WTC11 (cell line): ENCODE measurements at regions not wholly inside any gene's neighbourhood (a gene's known extent, or its start where the extent isn't known, plus 50 kb on each side); places are given as distances from the start of the nearest gene placed in this dataset.

ENCODE experiments used
- ATAC-seq: fragments of 200-7000 bp; cut with Tn5 transposase; 2 replicates; pipeline ENCODE4 v1.10.0; 2021; ENCODE audit warnings: mild to moderate bottlenecking, moderate library complexity
- CTCF ChIA-PET: fragments of 300-600 bp; sonication (Branson Sonifier 250); formaldehyde crosslinking; loops from one replicate; lab custom pipeline; 2021; ENCODE audit warnings: antibody characterized with exemption; lab: Charles Lee
- POLR2A ChIA-PET: fragments of 350-600 bp; sonication (Branson Sonifier 250); formaldehyde crosslinking; loops from one replicate; lab custom pipeline; 2021; ENCODE audit warnings: antibody characterized with exemption; lab: Charles Lee
- DNase-seq: peaks from one replicate; pipeline ENCODE4 v3.0.0; 2021; ENCODE audit warnings: low spot score
- H3K27ac Mint-ChIP-seq: 2 replicates; pipeline ENCODE4 v1.8.0; 2021; ENCODE audit warnings: mixed read lengths
- H3K27me3 Mint-ChIP-seq: 2 replicates; pipeline ENCODE4 v1.8.0; 2021; ENCODE audit warnings: low read depth, mild to moderate bottlenecking, moderate library complexity, mixed read lengths
- H3K36me3 Mint-ChIP-seq: 2 replicates; pipeline ENCODE4 v1.8.0; 2021; ENCODE audit warnings: mixed read lengths
- H3K4me1 Mint-ChIP-seq: 2 replicates; pipeline ENCODE4 v1.8.0; 2022; ENCODE audit warnings: mixed read lengths
- H3K4me3 Mint-ChIP-seq: 2 replicates; pipeline ENCODE4 v1.8.0; 2021; ENCODE audit warnings: mild to moderate bottlenecking, moderate library complexity, mixed read lengths
- H3K9me3 Mint-ChIP-seq: 2 replicates; pipeline ENCODE4 v1.8.0; 2021; ENCODE audit warnings: mixed read lengths
- CDX4 ChIP-seq: fragments of 250-450 bp; sonication (Bioruptor Pico); IDR thresholded peaks from 2 replicates; pipeline ENCODE4 v1.9.0; 2021; ENCODE audit warnings: moderate library complexity, mild to moderate bottlenecking, inconsistent platforms, borderline replicate concordance
- CTCF ChIP-seq: fragments of 200-600 bp; IDR thresholded peaks from 2 replicates; pipeline ENCODE4 v1.8.0; 2022; ENCODE audit warnings: antibody characterized with exemption
- E2F1 ChIP-seq: sonication (generic); formaldehyde crosslinking; IDR thresholded peaks from 2 replicates; pipeline ENCODE4 v1.8.0; 2022; ENCODE audit warnings: mild to moderate bottlenecking, missing genetic modification reagents
- HMGXB4 ChIP-seq: sonication (generic); formaldehyde crosslinking; IDR thresholded peaks from 2 replicates; pipeline ENCODE4 v1.8.1; 2023; ENCODE audit warnings: mild to moderate bottlenecking, moderate library complexity, missing genetic modification reagents
- JUN ChIP-seq: sonication (generic); formaldehyde crosslinking; IDR thresholded peaks from 2 replicates; pipeline ENCODE4 v1.8.0; 2023; ENCODE audit warnings: mild to moderate bottlenecking, missing genetic modification reagents
- MYBL2 ChIP-seq: sonication (generic); formaldehyde crosslinking; IDR thresholded peaks from 2 replicates; pipeline ENCODE4 v1.8.1; 2023; ENCODE audit warnings: mild to moderate bottlenecking, moderate library complexity, missing genetic modification reagents
- NFYB ChIP-seq: sonication (generic); formaldehyde crosslinking; conservative IDR thresholded peaks from 2 replicates; pipeline ENCODE4 v1.8.0; 2022; ENCODE audit warnings: low read depth, missing genetic modification reagents
- NR3C1 ChIP-seq: sonication (generic); formaldehyde crosslinking; conservative IDR thresholded peaks from 2 replicates; pipeline ENCODE4 v1.8.1; 2023; ENCODE audit warnings: low read depth, mild to moderate bottlenecking, missing genetic modification reagents
- RELA ChIP-seq: sonication (generic); formaldehyde crosslinking; IDR thresholded peaks from 2 replicates; pipeline ENCODE4 v1.8.1; 2022; ENCODE audit warnings: missing genetic modification reagents, mild to moderate bottlenecking, borderline replicate concordance
- STAT6 ChIP-seq: sonication (generic); formaldehyde crosslinking; conservative IDR thresholded peaks from 2 replicates; pipeline ENCODE4 v1.8.1; 2023; ENCODE audit warnings: mild to moderate bottlenecking, low read depth, missing genetic modification reagents, moderate library complexity
- ZBTB21 ChIP-seq: sonication (generic); formaldehyde crosslinking; IDR thresholded peaks from 2 replicates; pipeline ENCODE4 v1.8.1; 2023; ENCODE audit warnings: mild to moderate bottlenecking, missing genetic modification reagents, borderline replicate concordance
- ZNF138 ChIP-seq: sonication (generic); formaldehyde crosslinking; conservative IDR thresholded peaks from 2 replicates; pipeline ENCODE4 v1.8.1; 2022; ENCODE audit warnings: mild to moderate bottlenecking, moderate library complexity, missing genetic modification reagents
- ZNF263 ChIP-seq: sonication (generic); formaldehyde crosslinking; IDR thresholded peaks from 2 replicates; pipeline ENCODE4 v1.8.1; 2022; ENCODE audit warnings: low read depth, mild to moderate bottlenecking, moderate library complexity, missing genetic modification reagents
- ZNF425 ChIP-seq: fragments of 250-450 bp; sonication (Bioruptor Pico); conservative IDR thresholded peaks from 2 replicates; pipeline ENCODE4 v1.9.0; 2021; ENCODE audit warnings: mild to moderate bottlenecking
- ZSCAN18 ChIP-seq: fragments of 250-450 bp; sonication (Bioruptor Pico); IDR thresholded peaks from 2 replicates; pipeline ENCODE4 v2.1.2; 2022; ENCODE audit warnings: mild to moderate bottlenecking, moderate library complexity
- TF ChIP-seq, protein P1 (sequence below): sonication (generic); formaldehyde crosslinking; IDR thresholded peaks from 2 replicates; pipeline ENCODE4 v1.8.1; 2022; ENCODE audit warnings: missing genetic modification reagents, borderline replicate concordance
- TF ChIP-seq, protein P2 (sequence below): sonication (generic); formaldehyde crosslinking; IDR thresholded peaks from 2 replicates; pipeline ENCODE4 v1.8.1; 2022; ENCODE audit warnings: mild to moderate bottlenecking, missing genetic modification reagents, moderate library complexity, borderline replicate concordance
- TF ChIP-seq, protein P3 (sequence below): sonication (generic); formaldehyde crosslinking; IDR thresholded peaks from 2 replicates; pipeline ENCODE4 v1.8.0; 2022; ENCODE audit warnings: mild to moderate bottlenecking, missing genetic modification reagents

DNA sequence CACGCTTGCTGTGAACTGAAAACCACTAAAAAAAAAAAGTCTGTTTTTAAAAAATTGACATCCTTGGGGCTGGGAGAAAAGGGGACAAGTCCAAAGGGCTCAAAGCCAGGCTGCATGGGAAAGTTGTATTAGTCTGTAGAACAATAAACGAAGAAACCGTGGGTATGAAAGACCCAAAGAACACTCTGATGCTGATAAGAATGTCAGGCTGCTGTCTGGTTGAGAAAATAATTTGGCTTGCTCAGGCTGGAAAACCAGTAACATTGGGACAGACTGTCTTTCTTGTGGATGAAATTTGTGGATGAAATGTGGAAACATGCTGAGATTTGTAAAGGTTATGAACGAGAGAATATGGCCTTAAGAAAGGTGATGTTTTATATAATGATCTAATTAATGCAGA, 68.5 kb upstream of the HSPB3 start:
- H3K4me1 Mint-ChIP-seq: peaks cover 9% of the 10 kb centered on the region
- H3K4me3 Mint-ChIP-seq: no peak overlapping the region
- no peaks in the 10 kb centered on the region for H3K36me3 Mint-ChIP-seq
- H3K27me3 Mint-ChIP-seq: no peaks in the 10 kb centered on the region
- peaks cover 5% of the 10 kb centered on the region; the same call in 1 of the 2 replicates for H3K9me3 Mint-ChIP-seq
- H3K27ac Mint-ChIP-seq: no peak overlapping the region
- ChIA-PET POLR2A (no interaction called here), CTCF (no interaction called here)
- TF ChIP-seq MYBL2: no peak
- no peak for TF ChIP-seq ZNF263 (CRISPR knock-in tag)
- TF ChIP-seq E2F1 (CRISPR knock-in tag): no peak
- no peak for TF ChIP-seq ZBTB21 (CRISPR knock-in tag)
- TF ChIP-seq STAT6 (CRISPR knock-in tag): no peak
- no peak for TF ChIP-seq ZNF138 (CRISPR knock-in tag)
- TF ChIP-seq ZSCAN18 (CRISPR knock-in tag): no peak
- TF ChIP-seq NR3C1 (CRISPR knock-in tag): no peak
- no peak for TF ChIP-seq JUN
- TF ChIP-seq HMGXB4 (CRISPR knock-in tag): no peak
- TF ChIP-seq CTCF: no peak
- no peak for TF ChIP-seq ZNF425
- TF ChIP-seq, protein P1, sequence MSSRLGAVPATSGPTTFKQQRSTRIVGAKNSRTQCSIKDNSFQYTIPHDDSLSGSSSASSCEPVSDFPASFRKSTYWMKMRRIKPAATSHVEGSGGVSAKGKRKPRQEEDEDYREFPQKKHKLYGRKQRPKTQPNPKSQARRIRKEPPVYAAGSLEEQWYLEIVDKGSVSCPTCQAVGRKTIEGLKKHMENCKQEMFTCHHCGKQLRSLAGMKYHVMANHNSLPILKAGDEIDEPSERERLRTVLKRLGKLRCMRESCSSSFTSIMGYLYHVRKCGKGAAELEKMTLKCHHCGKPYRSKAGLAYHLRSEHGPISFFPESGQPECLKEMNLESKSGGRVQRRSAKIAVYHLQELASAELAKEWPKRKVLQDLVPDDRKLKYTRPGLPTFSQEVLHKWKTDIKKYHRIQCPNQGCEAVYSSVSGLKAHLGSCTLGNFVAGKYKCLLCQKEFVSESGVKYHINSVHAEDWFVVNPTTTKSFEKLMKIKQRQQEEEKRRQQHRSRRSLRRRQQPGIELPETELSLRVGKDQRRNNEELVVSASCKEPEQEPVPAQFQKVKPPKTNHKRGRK (CRISPR knock-in tag): no peak
- TF ChIP-seq CDX4 (CRISPR knock-in tag): no peak
- TF ChIP-seq, protein P2, sequence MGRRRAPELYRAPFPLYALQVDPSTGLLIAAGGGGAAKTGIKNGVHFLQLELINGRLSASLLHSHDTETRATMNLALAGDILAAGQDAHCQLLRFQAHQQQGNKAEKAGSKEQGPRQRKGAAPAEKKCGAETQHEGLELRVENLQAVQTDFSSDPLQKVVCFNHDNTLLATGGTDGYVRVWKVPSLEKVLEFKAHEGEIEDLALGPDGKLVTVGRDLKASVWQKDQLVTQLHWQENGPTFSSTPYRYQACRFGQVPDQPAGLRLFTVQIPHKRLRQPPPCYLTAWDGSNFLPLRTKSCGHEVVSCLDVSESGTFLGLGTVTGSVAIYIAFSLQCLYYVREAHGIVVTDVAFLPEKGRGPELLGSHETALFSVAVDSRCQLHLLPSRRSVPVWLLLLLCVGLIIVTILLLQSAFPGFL (CRISPR knock-in tag): no peak
- no peak for TF ChIP-seq NFYB (CRISPR knock-in tag)
- no peak for TF ChIP-seq RELA (CRISPR knock-in tag)
- TF ChIP-seq, protein P3, sequence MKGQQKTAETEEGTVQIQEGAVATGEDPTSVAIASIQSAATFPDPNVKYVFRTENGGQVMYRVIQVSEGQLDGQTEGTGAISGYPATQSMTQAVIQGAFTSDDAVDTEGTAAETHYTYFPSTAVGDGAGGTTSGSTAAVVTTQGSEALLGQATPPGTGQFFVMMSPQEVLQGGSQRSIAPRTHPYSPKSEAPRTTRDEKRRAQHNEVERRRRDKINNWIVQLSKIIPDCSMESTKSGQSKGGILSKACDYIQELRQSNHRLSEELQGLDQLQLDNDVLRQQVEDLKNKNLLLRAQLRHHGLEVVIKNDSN (CRISPR knock-in tag): no peak
- DNase-seq (no peak), ATAC-seq (no peak)
